Adrenal gland (tissue), 9 donors: ENCODE measurements at regions not wholly inside any gene's neighbourhood (a gene's known extent, or its start where the extent isn't known, plus 50 kb on each side); places are given as distances from the start of the nearest gene placed in this dataset.

ENCODE experiments used
- DNase-seq, 7 donors: peaks; one replicate each; pipeline ENCODE4 v3.0.0-alpha.2; 2019 to 2020
- H3K27ac ChIP-seq, 5 donors: fragments of 200-600 bp; sonication (generic) in 4 of 5; 1 replicate in 3 of 5; 2 replicates in 2 of 5; pipeline versions ENCODE4 v1.5.1 to v1.8.0; 2016 to 2020; ENCODE audit warnings: mild to moderate bottlenecking in 1 of 5
- H3K27me3 ChIP-seq: fragments of 200-600 bp; 2 replicates; pipeline ENCODE4 v1.8.0; 2021
- H3K36me3 ChIP-seq, 2 donors: fragments of 200-600 bp; replicated peaks in 1 of 2; 1 replicate in 1 of 2; 2 replicates in 1 of 2; pipeline versions ENCODE4 v1.5.1 to v1.8.0; 2018 to 2022
- H3K4me1 ChIP-seq, 2 donors: fragments of 200-600 bp; replicated peaks in 1 of 2; 1 replicate in 1 of 2; 2 replicates in 1 of 2; pipeline versions ENCODE4 v1.5.1 to v1.8.0; 2018 to 2021
- H3K4me3 ChIP-seq, 4 donors: fragments of 200-600 bp; sonication (generic) in 3 of 4; one replicate each; pipeline ENCODE4 v1.5.1; 2016 to 2018
- H3K9me3 ChIP-seq, 3 donors: fragments of 200-600 bp; sonication (generic) in 1 of 3; replicated peaks in 1 of 3; 1 replicate in 2 of 3; 2 replicates in 1 of 3; pipeline versions ENCODE4 v1.5.1 to v1.8.0; 2016 to 2021
- CTCF ChIP-seq, 6 experiments: fragments of 450-650 bp in 4 of 6; fragments of 200-600 bp in 2 of 6; sonication (generic) in 1 of 6; IDR thresholded peaks; 1 replicate in 5 of 6; 2 replicates in 1 of 6; pipeline versions ENCODE4 v1.5.1 to v1.8.0; 2016 to 2021; ENCODE audit warnings: antibody characterized with exemption in 6 of 6, mild to moderate bottlenecking in 2 of 6, moderate library complexity in 1 of 6
- POLR2A ChIP-seq, 2 donors: fragments of 450-650 bp; IDR thresholded peaks; one replicate each; pipeline ENCODE4 v1.6.1; 2017; ENCODE audit warnings: antibody characterized with exemption in 2 of 2, mild to moderate bottlenecking in 2 of 2, moderate library complexity in 1 of 2
- WGBS, 4 donors: extraction: QIAGEN DNeasy Blood & Tissue Kit in 2 of 4; methylation state at CpG; one replicate each; pipeline versions ENCODE4 v1.1.5 to v1.1.7; 2013 to 2017; 5-methylcytosine and 5-hydroxymethylcytosine counted together
- intact Hi-C, 2 donors: fragments of 100-400 bp; cut with DNase I; formaldehyde crosslinking; loops; one replicate each; pipeline versions ENCODE4 v1.14.1 to v1.15.0; 2022 to 2023
- donor health status: healthy with polysubstance abuse.
- donor health status: Bipolar disorder and iron deficiency.
- donor health status: DM: yes; HTN: yes; CAD: no.
- donor health status: DM: no; HTN: no; CAD: no.
- donor health status: DM: no; HTN: no; CAD: no.

DNA sequence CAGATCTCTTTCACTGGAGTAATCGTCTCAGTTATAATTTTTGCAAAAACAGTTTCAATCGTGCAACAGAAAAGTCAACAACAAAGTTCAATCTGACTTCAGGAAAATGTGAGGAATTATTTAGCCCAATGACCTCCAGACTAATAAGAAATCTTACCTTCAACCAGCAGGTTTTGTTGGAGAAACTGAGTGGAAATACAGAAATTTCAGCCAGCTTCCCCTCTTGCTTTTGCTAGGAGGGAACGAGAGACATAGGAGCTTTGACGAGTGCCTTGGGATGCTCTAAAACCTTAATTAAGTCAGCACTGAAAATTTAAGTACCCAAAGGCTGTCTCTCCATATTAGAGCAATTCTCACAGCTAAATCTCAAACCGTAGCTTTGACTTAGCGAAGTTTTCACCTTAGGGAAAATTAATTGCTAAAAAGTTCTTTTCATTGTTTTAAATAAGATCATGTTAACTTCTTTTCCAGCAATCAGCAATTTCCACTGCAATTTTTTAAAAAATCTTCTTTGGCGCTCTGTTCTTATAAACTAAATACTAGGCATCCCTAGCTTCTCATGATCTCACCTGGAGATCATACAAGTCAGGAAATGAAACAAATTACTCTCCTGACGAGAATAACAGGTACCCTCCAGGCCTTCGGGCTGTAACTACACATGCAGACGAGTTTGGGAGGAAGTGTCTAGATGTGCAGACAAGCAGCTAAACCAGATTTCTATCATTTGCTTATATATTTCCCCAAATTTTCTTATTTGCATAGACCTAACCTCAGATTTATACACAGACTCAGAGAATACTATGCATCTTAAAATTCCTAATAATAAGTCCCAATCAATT is 250.2 kb downstream of the FAM43A start:
- Histone ChIP-seq H3K4me3 (no peak overlapping the region), H3K27ac (no peak overlapping the region), H3K27me3 (no peaks in the 10 kb centered on the region), H3K9me3 (no peaks in the 10 kb centered on the region), H3K4me1 (peaks cover 18 to 27% of the 10 kb centered on the region in 2 donors), H3K36me3 (no peaks in the 10 kb centered on the region)
- 82 to 90% (median 87%) methylated on average over 10 of the region's 10 CpGs for WGBS, 4 donors
- intact Hi-C loops: no loop called here
- no peak for DNase-seq
- no peak for TF ChIP-seq POLR2A (IDR thresholded peaks at IDR 0.05)
- no peak for TF ChIP-seq CTCF (IDR thresholded peaks at IDR 0.05)

DNA sequence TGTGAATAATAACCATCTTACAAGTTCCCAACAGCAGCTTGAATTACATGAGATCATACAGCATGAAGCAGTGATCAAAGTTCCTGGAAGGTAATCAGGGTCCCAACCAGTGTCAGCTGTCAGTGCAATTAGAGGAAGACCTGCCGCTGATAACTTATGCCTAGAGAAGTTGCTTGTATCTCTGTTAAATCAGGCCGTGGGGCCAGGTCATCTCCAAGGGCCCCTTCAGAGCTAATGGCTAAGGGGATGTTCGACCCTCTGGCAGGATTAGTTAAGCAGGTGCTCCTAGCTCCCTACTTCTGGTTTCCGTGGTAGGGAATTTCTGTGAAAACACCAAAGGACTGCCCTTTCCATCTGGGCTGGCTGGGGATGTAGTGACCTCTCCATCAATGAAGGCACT is 251.0 kb downstream of the FAM43A start:
- H3K27me3 ChIP-seq: no peaks in the 10 kb centered on the region
- no peak for DNase-seq
- 71 to 82% (median 75%) methylated on average over 4 of the region's 4 CpGs for WGBS, 4 donors
- intact Hi-C loops: no loop called here
- peaks cover 12 to 19% of the 10 kb centered on the region in 2 donors for H3K4me1 ChIP-seq
- no peak overlapping the region for H3K4me3 ChIP-seq
- TF ChIP-seq POLR2A (IDR thresholded peaks at IDR 0.05): no peak
- TF ChIP-seq CTCF (IDR thresholded peaks at IDR 0.05): no peak
- no peaks in the 10 kb centered on the region for H3K36me3 ChIP-seq
- no peak overlapping the region for H3K27ac ChIP-seq
- H3K9me3 ChIP-seq: no peaks in the 10 kb centered on the region

GRCh38 chr3:194937144-194937543 is 251.5 kb downstream of the FAM43A start:
- TF ChIP-seq CTCF (IDR thresholded peaks at IDR 0.05): no peak
- intact Hi-C loops: no loop called here
- DNase-seq: no peak
- 76 to 98% (median 86%) methylated on average over 5 of the region's 5 CpGs for WGBS, 4 donors
- Histone ChIP-seq H3K27ac (no peak overlapping the region), H3K9me3 (no peaks in the 10 kb centered on the region), H3K4me1 (peaks cover 11 to 14% of the 10 kb centered on the region in 2 donors), H3K4me3 (no peak overlapping the region), H3K27me3 (no peaks in the 10 kb centered on the region), H3K36me3 (no peaks in the 10 kb centered on the region)

- intact Hi-C loops: no loop called here
- 85 to 93% (median 87%) methylated on average over 7 of the region's 7 CpGs for WGBS, 4 donors
- no peaks in the 10 kb centered on the region for H3K27me3 ChIP-seq
These were observed 252.2 kb downstream of the FAM43A start for GRCh38 chr3:194937882-194938321.

More at GRCh38 chr3:194937882-194938321, 252.2 kb downstream of the FAM43A start:
- Histone ChIP-seq H3K9me3 (no peaks in the 10 kb centered on the region), H3K4me3 (no peak overlapping the region), H3K27ac (no peak overlapping the region), H3K36me3 (no peaks in the 10 kb centered on the region), H3K4me1 (peaks cover 11% of the 10 kb centered on the region in 2 donors)
- DNase-seq: no peak
- TF ChIP-seq CTCF (IDR thresholded peaks at IDR 0.05) (no peak), POLR2A (IDR thresholded peaks at IDR 0.05) (no peak)
